ENCODE measurements at regions not wholly inside any gene's neighbourhood (a gene's known extent, or its start where the extent isn't known, plus 50 kb on each side); places are given as distances from the start of the nearest gene placed in this dataset.

DNA sequence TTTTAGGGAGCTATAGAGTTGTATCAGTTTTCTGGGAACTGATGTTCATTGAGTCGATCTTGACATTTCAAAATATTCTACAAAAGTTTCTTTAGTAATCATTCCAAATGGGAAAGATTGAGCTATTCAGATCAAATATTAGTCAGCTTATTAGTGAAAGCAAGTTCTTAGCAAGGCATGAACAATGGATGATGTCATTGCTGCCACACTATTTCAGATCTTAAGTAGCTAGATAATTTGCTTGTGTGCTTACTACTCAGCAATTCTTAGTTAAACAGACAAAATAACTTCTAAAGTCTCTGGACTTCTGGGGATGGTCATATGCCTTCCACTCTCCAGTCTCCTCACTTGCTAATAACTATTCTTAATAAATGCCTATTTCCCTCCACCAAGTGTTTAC lies 69.0 kb upstream of the CDH8 start:
- TF ChIP-seq, protein P1, sequence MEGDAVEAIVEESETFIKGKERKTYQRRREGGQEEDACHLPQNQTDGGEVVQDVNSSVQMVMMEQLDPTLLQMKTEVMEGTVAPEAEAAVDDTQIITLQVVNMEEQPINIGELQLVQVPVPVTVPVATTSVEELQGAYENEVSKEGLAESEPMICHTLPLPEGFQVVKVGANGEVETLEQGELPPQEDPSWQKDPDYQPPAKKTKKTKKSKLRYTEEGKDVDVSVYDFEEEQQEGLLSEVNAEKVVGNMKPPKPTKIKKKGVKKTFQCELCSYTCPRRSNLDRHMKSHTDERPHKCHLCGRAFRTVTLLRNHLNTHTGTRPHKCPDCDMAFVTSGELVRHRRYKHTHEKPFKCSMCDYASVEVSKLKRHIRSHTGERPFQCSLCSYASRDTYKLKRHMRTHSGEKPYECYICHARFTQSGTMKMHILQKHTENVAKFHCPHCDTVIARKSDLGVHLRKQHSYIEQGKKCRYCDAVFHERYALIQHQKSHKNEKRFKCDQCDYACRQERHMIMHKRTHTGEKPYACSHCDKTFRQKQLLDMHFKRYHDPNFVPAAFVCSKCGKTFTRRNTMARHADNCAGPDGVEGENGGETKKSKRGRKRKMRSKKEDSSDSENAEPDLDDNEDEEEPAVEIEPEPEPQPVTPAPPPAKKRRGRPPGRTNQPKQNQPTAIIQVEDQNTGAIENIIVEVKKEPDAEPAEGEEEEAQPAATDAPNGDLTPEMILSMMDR (IDR thresholded peaks at IDR 0.05): no peak
- TF ChIP-seq POLR2A (IDR thresholded peaks at IDR 0.05): no peak
- TF ChIP-seq POLR2AphosphoS5 (IDR thresholded peaks at IDR 0.05; ENCODE audit: insufficient read depth in 1 of 2, low read depth in 1 of 2): no peak

All from vagina (tissue), 2 donors.